H9 (cell line): ENCODE measurements at regions not wholly inside any gene's neighbourhood (a gene's known extent, or its start where the extent isn't known, plus 50 kb on each side); places are given as distances from the start of the nearest gene placed in this dataset.

ENCODE experiments used
- DNase-seq: peaks from one replicate; pipeline ENCODE4 v3.0.0-alpha.2; 2017
- H2AFZ ChIP-seq: one replicate; pipeline ENCODE4 v1.6.1; 2013; ENCODE audit warnings: mild to moderate bottlenecking, low read length, control low read depth, moderate library complexity
- H2AK5ac ChIP-seq: 2 replicates; pipeline ENCODE4 v1.6.1; 2013; ENCODE audit warnings: low read length, control low read depth, mixed read lengths; ENCODE audit not compliant: insufficient read length
- H2BK120ac ChIP-seq: one replicate; pipeline ENCODE4 v1.6.1; 2013; ENCODE audit warnings: low read depth, mild to moderate bottlenecking, low read length, control low read depth, inconsistent platforms; ENCODE audit not compliant: poor library complexity, severe bottlenecking
- H2BK12ac ChIP-seq: 2 replicates; pipeline ENCODE4 v1.6.1; 2013; ENCODE audit warnings: low read length, control low read depth, mixed read lengths, low read depth; ENCODE audit not compliant: insufficient read length
- H2BK15ac ChIP-seq: 2 replicates; pipeline ENCODE4 v1.6.1; 2013; ENCODE audit warnings: low read depth, low read length, control low read depth
- H2BK20ac ChIP-seq: one replicate; pipeline ENCODE4 v1.6.1; 2013; ENCODE audit warnings: low read depth, mild to moderate bottlenecking, low read length, control low read depth, inconsistent platforms; ENCODE audit not compliant: poor library complexity, severe bottlenecking
- H2BK5ac ChIP-seq: 2 replicates; pipeline ENCODE4 v1.6.1; 2013; ENCODE audit warnings: low read length, control low read depth, mixed read lengths; ENCODE audit not compliant: insufficient read length
- H3K14ac ChIP-seq: 2 replicates; pipeline ENCODE4 v1.6.1; 2013; ENCODE audit warnings: low read length, control low read depth; ENCODE audit not compliant: insufficient read depth
- H3K18ac ChIP-seq: 2 replicates; pipeline ENCODE4 v1.6.1; 2013; ENCODE audit warnings: low read depth, mild to moderate bottlenecking, mixed read lengths, low read length, control low read depth; ENCODE audit not compliant: insufficient read length
- H3K23ac ChIP-seq: 2 replicates; pipeline ENCODE4 v1.6.1; 2013; ENCODE audit warnings: low read length, control low read depth, mixed read lengths, low read depth; ENCODE audit not compliant: insufficient read length
- H3K23me2 ChIP-seq: 2 replicates; pipeline ENCODE4 v1.6.1; 2013; ENCODE audit warnings: low read depth, mild to moderate bottlenecking, mixed read lengths, low read length, control low read depth; ENCODE audit not compliant: insufficient read length, poor library complexity, severe bottlenecking
- H3K27ac ChIP-seq: 2 replicates; pipeline ENCODE4 v1.5.1; 2013; ENCODE audit warnings: low read length, control low read depth, mixed read lengths, low read depth; ENCODE audit not compliant: insufficient read length
- H3K27me3 ChIP-seq: 2 replicates; pipeline ENCODE4 v1.6.1; 2013; ENCODE audit warnings: low read length, control low read depth, inconsistent platforms; ENCODE audit not compliant: insufficient read depth
- H3K4ac ChIP-seq: 2 replicates; pipeline ENCODE4 v1.6.1; 2013; ENCODE audit warnings: low read depth, mild to moderate bottlenecking, control low read depth, inconsistent platforms, low read length, moderate library complexity
- H3K4me1 ChIP-seq: 2 replicates; pipeline ENCODE4 v1.6.1; 2013; ENCODE audit warnings: low read length, control low read depth, inconsistent platforms; ENCODE audit not compliant: insufficient read depth
- H3K4me2 ChIP-seq: 2 replicates; pipeline ENCODE4 v1.6.1; 2013; ENCODE audit warnings: low read length, control low read depth, mixed read lengths; ENCODE audit not compliant: insufficient read length, insufficient read depth
- H3K56ac ChIP-seq: 2 replicates; pipeline ENCODE4 v1.6.1; 2013; ENCODE audit warnings: low read depth, mild to moderate bottlenecking, mixed read lengths, low read length, control low read depth; ENCODE audit not compliant: insufficient read length
- H3K79me1 ChIP-seq: 2 replicates; pipeline ENCODE4 v1.6.1; 2013; ENCODE audit warnings: low read depth, mild to moderate bottlenecking, moderate library complexity, low read length, control low read depth, inconsistent platforms; ENCODE audit not compliant: insufficient read depth, poor library complexity, severe bottlenecking
- H3K79me2 ChIP-seq: 2 replicates; pipeline ENCODE4 v1.6.1; 2013; ENCODE audit warnings: low read length, control low read depth, inconsistent platforms; ENCODE audit not compliant: insufficient read depth
- H3K9ac ChIP-seq: 2 replicates; pipeline ENCODE4 v1.6.1; 2013; ENCODE audit warnings: low read length, control low read depth, mixed read lengths; ENCODE audit not compliant: insufficient read length; ENCODE audit errors: extremely low read depth
- H3K9me3 ChIP-seq: one replicate; pipeline ENCODE4 v1.6.1; 2013; ENCODE audit warnings: low read depth, low read length, inconsistent platforms; ENCODE audit not compliant: control insufficient read depth
- H3T11ph ChIP-seq: one replicate; pipeline ENCODE4 v1.6.1; 2013; ENCODE audit warnings: mild to moderate bottlenecking, low read length, control low read depth, inconsistent platforms
- H4K20me1 ChIP-seq: one replicate; pipeline ENCODE4 v1.6.1; 2013; ENCODE audit not compliant: control insufficient read depth, insufficient read length, insufficient read depth
- H4K5ac ChIP-seq: 2 replicates; pipeline ENCODE4 v1.6.1; 2013; ENCODE audit warnings: low read depth, mild to moderate bottlenecking, mixed read lengths, low read length, control low read depth; ENCODE audit not compliant: insufficient read length
- H4K8ac ChIP-seq: replicated peaks from 2 replicates; pipeline ENCODE4 v1.6.1; 2013; ENCODE audit warnings: low read length, control low read depth, mixed read lengths, low read depth; ENCODE audit not compliant: insufficient read length
- H4K91ac ChIP-seq: 2 replicates; pipeline ENCODE4 v1.6.1; 2013; ENCODE audit warnings: low read depth, mild to moderate bottlenecking, moderate library complexity, mixed read lengths, low read length, control low read depth; ENCODE audit not compliant: insufficient read length
- H3K27ac Mint-ChIP-seq, 3 experiments: 2 replicates in 2 of 3; 3 replicates in 1 of 3; pipeline ENCODE4 v1.8.0; 2020 to 2021; ENCODE audit warnings: mixed read lengths in 3 of 3, mild to moderate bottlenecking in 1 of 3, moderate library complexity in 1 of 3
- H3K27me3 Mint-ChIP-seq: 2 replicates; pipeline ENCODE4 v1.8.0; 2021; ENCODE audit warnings: low read depth, mild to moderate bottlenecking, moderate library complexity, mixed read lengths
- H3K36me3 Mint-ChIP-seq, 3 experiments: 2 replicates in 2 of 3; 3 replicates in 1 of 3; pipeline ENCODE4 v1.8.0; 2020 to 2021; ENCODE audit warnings: low read depth in 3 of 3, mixed read lengths in 3 of 3; ENCODE audit not compliant: insufficient read depth in 1 of 3
- H3K4me1 Mint-ChIP-seq, 2 experiments: 2 replicates each; pipeline ENCODE4 v1.8.0; 2020; ENCODE audit warnings: mixed read lengths in 2 of 2
- H3K4me3 Mint-ChIP-seq, 2 experiments: 2 replicates in 1 of 2; 3 replicates in 1 of 2; pipeline ENCODE4 v1.8.0; 2020 to 2021; ENCODE audit warnings: mild to moderate bottlenecking in 2 of 2, mixed read lengths in 2 of 2, moderate library complexity in 1 of 2
- H3K9me3 Mint-ChIP-seq, 2 experiments: 2 replicates in 1 of 2; 3 replicates in 1 of 2; pipeline ENCODE4 v1.8.0; 2020; ENCODE audit warnings: mild to moderate bottlenecking in 2 of 2, mixed read lengths in 2 of 2, moderate library complexity in 1 of 2
- CTCF ChIP-seq: fragments of 200-600 bp; sonication (generic); conservative IDR thresholded peaks from 3 replicates; pipeline ENCODE4 v1.8.0; 2021; ENCODE audit warnings: antibody characterized with exemption, mild to moderate bottlenecking
- WGBS: extraction: QIAGEN DNeasy Blood & Tissue Kit; methylation state at CpG from one replicate; pipeline ENCODE4 v1.1.7; 2013; ENCODE audit warnings: missing lambda C conversion rate, low lambda C conversion rate, mixed read lengths; ENCODE audit not compliant: insufficient read length; ENCODE audit errors: extremely low coverage; 5-methylcytosine and 5-hydroxymethylcytosine counted together

DNA sequence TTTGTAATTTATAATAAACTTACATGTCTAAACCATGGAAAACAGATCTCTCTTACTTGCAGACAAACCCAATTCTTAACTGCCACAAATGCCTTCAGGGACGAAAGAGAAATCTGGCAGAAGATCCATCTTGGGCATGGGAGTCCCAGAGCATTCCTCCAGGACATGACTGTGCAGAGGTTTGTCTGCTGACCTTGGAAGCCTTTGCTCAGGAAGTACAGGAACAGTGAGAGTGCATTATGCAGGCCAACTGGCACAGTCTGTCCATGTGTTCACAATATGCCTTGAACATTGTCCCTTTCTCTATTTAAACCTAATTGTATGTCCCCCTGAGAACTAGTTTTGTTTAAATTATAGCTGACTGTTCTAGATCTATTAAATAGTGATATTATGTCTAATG is 467.1 kb downstream of the ATP23 start:
- H3K56ac ChIP-seq = no peak overlapping the region
- no peak overlapping the region for H3K27ac ChIP-seq
- no peaks in the 10 kb centered on the region for H3K9me3 ChIP-seq
- no peaks in the 10 kb centered on the region for H3K36me3 Mint-ChIP-seq
- H3K27ac Mint-ChIP-seq = no peak overlapping the region
- DNase-seq = no peak
- H3K27me3 Mint-ChIP-seq = no peaks in the 10 kb centered on the region
- H2AK5ac ChIP-seq = no peak overlapping the region
- no peaks in the 10 kb centered on the region for H3K79me1 ChIP-seq
- no peak overlapping the region for H2BK120ac ChIP-seq
- H3K14ac ChIP-seq = no peak overlapping the region
- no peaks in the 10 kb centered on the region for H3K79me2 ChIP-seq
- H2AFZ ChIP-seq = no peak overlapping the region
- no peaks in the 10 kb centered on the region for H3K23me2 ChIP-seq
- H3K4ac ChIP-seq = no peak overlapping the region
- WGBS = no CpG with 5 or more reads among the region's 1 CpG
- no peak overlapping the region for H3T11ph ChIP-seq
- H2BK12ac ChIP-seq = no peak overlapping the region
- no peaks in the 10 kb centered on the region for H3K27me3 ChIP-seq
- H3K9ac ChIP-seq = no peak overlapping the region
- peaks cover 5% of the 10 kb centered on the region; the same call in 1 of the 2 replicates for H3K4me1 ChIP-seq
- no peaks in the 10 kb centered on the region for H3K9me3 Mint-ChIP-seq
- no peak overlapping the region for H3K4me2 ChIP-seq
- H3K4me1 Mint-ChIP-seq = peaks cover 12 to 16% of the 10 kb centered on the region in 2 experiments
- no peak overlapping the region for H2BK5ac ChIP-seq
- H4K8ac ChIP-seq = no peak overlapping the region
- H2BK15ac ChIP-seq = no peak overlapping the region
- H4K20me1 ChIP-seq = no peaks in the 10 kb centered on the region
- no peak overlapping the region for H3K4me3 Mint-ChIP-seq
- no peak for TF ChIP-seq CTCF
- no peak overlapping the region for H4K91ac ChIP-seq
- H2BK20ac ChIP-seq = no peak overlapping the region
- H3K18ac ChIP-seq = no peak overlapping the region
- no peak overlapping the region for H3K23ac ChIP-seq
- H4K5ac ChIP-seq = no peak overlapping the region
